ENCODE measurements at regions not wholly inside any gene's neighbourhood (a gene's known extent, or its start where the extent isn't known, plus 50 kb on each side); places are given as distances from the start of the nearest gene placed in this dataset.
A peak's percentile ranks its signal among the peaks of the same experiment; 100 is the strongest.
"Not testable (repeated sequence)": the region's sequence is repeated elsewhere in the genome, so short reads cannot be mapped to it uniquely, and the experiment has no call there.

DNA sequence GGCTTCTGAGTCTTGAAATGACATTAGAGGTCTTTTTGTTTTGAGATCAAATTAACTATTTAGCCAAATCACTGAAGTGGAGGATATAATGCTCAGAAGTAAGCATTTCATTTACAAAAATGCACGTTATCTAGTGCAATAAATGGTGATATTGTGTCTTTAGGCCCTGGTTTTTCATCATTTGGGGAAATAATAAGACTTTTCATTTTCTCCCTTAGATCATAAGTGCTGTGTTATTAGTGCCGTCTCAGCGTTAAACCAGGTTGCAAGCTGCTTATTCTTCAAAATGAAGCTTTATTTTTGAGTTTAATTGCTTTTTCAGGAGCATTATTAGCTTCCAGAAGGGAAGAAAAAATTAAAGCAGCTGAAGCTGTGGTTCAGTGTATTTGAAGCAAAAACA lies 1416.8 kb upstream of the GOT2 start:
- TF ChIP-seq, protein P1, sequence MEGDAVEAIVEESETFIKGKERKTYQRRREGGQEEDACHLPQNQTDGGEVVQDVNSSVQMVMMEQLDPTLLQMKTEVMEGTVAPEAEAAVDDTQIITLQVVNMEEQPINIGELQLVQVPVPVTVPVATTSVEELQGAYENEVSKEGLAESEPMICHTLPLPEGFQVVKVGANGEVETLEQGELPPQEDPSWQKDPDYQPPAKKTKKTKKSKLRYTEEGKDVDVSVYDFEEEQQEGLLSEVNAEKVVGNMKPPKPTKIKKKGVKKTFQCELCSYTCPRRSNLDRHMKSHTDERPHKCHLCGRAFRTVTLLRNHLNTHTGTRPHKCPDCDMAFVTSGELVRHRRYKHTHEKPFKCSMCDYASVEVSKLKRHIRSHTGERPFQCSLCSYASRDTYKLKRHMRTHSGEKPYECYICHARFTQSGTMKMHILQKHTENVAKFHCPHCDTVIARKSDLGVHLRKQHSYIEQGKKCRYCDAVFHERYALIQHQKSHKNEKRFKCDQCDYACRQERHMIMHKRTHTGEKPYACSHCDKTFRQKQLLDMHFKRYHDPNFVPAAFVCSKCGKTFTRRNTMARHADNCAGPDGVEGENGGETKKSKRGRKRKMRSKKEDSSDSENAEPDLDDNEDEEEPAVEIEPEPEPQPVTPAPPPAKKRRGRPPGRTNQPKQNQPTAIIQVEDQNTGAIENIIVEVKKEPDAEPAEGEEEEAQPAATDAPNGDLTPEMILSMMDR (IDR thresholded peaks at IDR 0.05; ENCODE audit: low read depth, low read length) = no peak
- no peak for DNase-seq (ENCODE audit: low read depth in 2 of 2)
- H3K4me3 ChIP-seq (replicated peaks in 1 of 2; ENCODE audit: low read depth in 2 of 2, low read length in 2 of 2) = no peak overlapping the region

DNA sequence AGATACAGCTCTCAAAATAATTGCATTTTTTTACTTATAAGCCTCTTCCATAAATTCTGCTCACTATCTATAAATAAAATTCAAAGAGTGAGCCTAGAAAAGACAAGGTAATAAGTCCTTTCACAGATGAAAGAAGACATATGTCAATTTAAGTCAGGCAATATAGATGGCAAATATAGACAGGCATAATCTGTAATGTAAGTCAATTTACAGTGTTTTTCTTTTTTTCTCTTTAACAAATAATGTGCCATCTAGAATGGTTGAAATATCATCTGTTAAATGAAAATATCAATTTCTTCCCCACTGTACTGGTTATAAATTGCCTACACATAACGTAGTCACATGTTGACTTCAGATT lies 1409.2 kb upstream of the GOT2 start:
- TF ChIP-seq, protein P1 (IDR thresholded peaks at IDR 0.05; ENCODE audit: low read depth, low read length) = no peak
- DNase-seq (ENCODE audit: low read depth in 2 of 2) = no peak
- H3K4me3 ChIP-seq (replicated peaks in 1 of 2; ENCODE audit: low read depth in 2 of 2, low read length in 2 of 2) = no peak overlapping the region

DNA sequence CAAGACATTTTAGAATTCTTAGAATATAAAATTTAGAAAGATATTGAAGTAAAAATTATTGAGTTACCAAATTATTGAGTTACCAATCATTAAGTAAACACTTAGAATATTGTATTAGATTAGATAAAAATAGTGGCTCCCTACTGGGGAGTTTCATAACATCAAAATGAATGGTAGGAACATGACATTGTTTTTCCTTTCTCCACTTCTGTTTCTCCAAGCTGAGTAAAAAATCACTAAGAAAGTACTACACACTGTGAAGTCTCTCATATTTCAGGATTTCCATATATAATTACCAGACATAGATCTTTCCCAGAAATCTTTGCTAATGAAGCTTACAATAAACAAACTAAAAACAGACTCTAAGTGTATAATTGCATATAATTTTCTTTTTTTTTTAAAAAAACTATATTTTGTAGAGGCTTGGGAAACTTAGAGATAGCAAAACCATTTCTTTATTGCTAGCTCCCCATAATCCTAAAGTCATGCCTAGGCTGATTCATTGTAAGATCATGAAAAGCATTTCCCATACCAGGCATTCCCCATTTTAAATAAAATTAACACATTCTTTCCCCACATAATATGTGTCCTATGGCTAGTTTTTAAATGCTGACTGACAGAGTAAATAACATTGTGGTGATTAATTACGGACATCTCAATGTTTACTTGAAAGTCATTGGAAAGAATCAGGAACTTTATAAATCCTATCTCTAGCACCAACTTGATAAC lies 1408.7 kb upstream of the GOT2 start:
- TF ChIP-seq, protein P1 (IDR thresholded peaks at IDR 0.05; ENCODE audit: low read depth, low read length) = no peak
- peak in 1 of 2 donors; percentile 3 for DNase-seq (ENCODE audit: low read depth in 2 of 2)
- no peak overlapping the region for H3K4me3 ChIP-seq (replicated peaks in 1 of 2; ENCODE audit: low read depth in 2 of 2, low read length in 2 of 2)

DNA sequence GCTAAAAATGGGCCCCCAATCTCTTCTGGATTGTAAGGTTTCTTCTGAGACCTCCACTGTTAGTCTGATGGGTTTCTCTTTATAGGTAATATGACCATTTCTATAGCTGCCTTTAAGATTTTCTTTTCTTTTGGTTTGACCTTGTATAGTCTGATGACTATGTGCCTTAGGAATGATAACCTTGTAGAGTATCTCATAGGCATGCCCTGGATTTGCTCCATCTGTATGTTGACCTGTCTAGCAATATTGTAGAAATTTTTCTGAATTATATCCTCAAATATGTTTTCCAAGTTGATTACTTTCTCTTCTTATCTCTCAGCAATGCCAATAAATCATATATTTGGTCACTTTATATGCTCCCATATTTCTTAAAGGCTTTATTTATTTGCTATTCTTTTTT lies 1403.8 kb upstream of the GOT2 start:
- TF ChIP-seq, protein P1 (IDR thresholded peaks at IDR 0.05; ENCODE audit: low read depth, low read length) = no peak
- DNase-seq (ENCODE audit: low read depth in 2 of 2) = no peak
- no peak overlapping the region for H3K4me3 ChIP-seq (replicated peaks in 1 of 2; ENCODE audit: low read depth in 2 of 2, low read length in 2 of 2)

DNA sequence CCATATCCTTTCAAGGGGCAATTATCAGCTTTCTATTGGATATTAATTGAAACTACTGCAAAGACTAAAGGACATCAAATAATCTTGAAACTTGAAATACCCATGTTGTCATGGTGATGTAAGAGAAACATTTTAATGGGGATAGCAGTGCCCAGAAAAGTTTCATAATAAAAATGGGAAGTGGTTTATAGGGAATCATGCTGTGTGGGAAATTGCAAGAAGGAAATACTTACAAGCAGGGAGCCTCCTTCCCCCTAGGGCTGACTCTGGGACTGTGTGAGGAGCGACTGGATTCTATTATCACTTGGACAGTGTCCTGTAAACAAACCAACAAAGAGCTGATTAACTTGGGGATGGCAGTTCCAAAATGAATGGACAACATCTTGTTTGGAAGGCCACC lies 1393.1 kb upstream of the GOT2 start:
- no peak for DNase-seq (ENCODE audit: low read depth in 2 of 2)
- no peak overlapping the region for H3K4me3 ChIP-seq (replicated peaks in 1 of 2; ENCODE audit: low read depth in 2 of 2, low read length in 2 of 2)
- TF ChIP-seq, protein P1 (IDR thresholded peaks at IDR 0.05; ENCODE audit: low read depth, low read length) = no peak

DNA sequence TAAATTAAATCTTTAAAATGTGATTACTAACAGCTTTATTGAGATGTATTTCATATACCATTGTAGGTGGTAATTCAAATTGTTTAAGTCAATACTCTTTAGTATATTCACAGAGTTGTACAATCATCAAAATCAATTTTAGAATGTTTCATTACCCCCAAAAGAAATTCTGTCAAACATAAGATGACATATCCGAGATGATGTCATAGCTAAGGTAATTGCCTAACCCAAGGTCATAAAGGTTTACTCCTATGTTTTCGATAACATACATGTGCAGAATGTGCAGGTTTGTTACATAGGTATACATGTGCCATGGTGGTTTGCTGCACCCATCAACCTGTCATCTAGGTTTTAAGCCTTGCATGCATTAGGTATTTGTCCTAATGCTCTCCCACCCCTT lies 1392.0 kb upstream of the GOT2 start:
- not testable (repeated sequence) for H3K4me3 ChIP-seq (replicated peaks in 1 of 2; ENCODE audit: low read depth in 2 of 2, low read length in 2 of 2); DNase-seq (ENCODE audit: low read depth in 2 of 2)

DNA sequence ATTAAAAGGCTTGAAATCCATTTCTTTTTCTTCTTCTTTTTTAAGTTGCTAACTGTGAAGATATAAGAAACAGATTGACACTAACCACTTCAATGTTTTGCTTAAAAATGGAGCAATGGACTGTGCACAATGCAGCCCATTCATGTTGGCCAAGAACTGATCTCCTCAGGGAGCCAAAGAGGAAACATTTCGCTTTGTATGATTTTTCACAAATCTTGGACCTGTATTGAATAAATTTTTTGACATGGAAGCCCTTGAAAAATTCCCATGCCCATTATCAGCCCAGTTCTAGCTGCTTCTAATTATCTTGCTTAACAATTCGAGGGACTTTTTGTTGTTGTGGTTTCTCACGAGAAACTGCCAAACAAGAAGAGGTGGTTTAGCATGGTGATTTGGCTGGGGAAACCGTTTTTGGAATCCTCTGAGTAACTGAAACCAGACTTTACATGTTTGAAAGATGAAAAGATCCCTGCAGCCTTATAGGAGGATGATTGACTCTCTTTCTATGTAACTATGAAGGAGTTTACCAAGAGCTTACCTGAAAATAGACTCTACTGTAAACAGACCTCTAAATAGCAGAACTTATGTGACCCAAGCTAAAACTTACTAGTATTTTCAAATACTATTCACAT lies 1389.4 kb upstream of the GOT2 start:
- no peak overlapping the region for H3K4me3 ChIP-seq (replicated peaks in 1 of 2; ENCODE audit: low read depth in 2 of 2, low read length in 2 of 2)
- TF ChIP-seq, protein P1 (IDR thresholded peaks at IDR 0.05; ENCODE audit: low read depth, low read length) = no peak
- no peak for DNase-seq (ENCODE audit: low read depth in 2 of 2)
